Activated gamma-delta T cell (primary cell): ENCODE measurements at regions not wholly inside any gene's neighbourhood (a gene's known extent, or its start where the extent isn't known, plus 50 kb on each side); places are given as distances from the start of the nearest gene placed in this dataset.
"Not testable (repeated sequence)": the region's sequence is repeated elsewhere in the genome, so short reads cannot be mapped to it uniquely, and the experiment has no call there.

ENCODE experiments used
- DNase-seq: peaks from one replicate; lab custom pipeline; 2025; lab: John Stamatoyannopoulos, UW

DNA sequence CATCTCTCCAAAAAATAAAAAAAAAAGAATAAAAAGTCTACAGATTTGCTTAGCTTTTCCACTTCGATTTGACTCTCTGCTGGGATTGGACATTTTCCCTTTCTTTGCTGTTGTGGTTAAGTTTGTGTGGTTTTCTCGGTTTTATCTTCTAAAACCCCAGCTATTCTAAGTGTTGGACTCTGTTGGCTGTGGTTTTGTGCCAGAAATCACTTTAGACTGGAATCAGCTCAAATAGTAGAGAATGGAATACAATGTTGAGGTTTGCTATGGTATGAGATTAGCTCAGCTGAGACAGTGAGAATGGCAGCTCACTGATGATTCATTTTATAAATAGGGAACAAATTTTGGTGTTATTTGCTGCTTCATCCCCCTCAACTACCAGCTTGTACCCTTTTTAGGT lies 116.0 kb downstream of the BUB3 start:
- no peak for DNase-seq

DNA sequence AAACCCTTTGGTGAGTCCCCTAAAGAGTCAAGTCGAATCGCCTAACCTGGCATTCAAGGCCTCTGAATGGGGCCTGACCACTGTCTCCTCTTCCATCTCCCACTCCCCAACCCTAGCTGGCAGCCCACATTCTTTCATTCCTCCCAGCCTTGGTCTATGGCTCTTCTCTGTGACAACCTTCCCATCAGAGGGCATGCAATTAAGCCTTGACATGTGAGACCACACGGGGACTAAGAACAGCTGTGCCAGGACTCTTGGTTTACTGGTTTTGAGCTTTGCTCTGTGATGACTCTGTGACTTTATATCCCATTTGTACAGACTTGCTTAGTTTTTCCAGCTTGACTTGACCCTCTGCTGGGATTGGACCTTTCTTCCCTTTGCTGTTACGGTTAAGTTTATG lies 116.6 kb downstream of the BUB3 start:
- DNase-seq, result no peak

DNA sequence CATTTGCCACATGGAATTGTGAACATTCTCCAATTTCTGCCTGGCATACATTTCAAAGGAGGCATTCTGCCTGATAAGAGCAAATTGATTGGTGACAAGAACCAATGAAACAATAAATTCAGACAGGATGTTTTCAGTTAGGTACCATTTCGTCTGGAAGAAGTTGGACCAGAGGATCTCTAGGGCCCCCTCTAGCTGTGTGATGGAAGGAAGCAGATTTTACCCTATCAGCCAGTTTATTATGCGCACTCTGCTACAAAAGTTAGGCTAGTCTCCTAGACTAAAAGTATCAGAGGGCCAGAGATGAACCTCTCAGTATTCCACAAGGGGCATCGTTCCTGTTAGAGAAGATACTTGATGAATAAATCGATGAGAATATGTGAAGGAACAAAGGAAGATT lies 118.0 kb downstream of the BUB3 start:
- DNase-seq, result no peak

DNA sequence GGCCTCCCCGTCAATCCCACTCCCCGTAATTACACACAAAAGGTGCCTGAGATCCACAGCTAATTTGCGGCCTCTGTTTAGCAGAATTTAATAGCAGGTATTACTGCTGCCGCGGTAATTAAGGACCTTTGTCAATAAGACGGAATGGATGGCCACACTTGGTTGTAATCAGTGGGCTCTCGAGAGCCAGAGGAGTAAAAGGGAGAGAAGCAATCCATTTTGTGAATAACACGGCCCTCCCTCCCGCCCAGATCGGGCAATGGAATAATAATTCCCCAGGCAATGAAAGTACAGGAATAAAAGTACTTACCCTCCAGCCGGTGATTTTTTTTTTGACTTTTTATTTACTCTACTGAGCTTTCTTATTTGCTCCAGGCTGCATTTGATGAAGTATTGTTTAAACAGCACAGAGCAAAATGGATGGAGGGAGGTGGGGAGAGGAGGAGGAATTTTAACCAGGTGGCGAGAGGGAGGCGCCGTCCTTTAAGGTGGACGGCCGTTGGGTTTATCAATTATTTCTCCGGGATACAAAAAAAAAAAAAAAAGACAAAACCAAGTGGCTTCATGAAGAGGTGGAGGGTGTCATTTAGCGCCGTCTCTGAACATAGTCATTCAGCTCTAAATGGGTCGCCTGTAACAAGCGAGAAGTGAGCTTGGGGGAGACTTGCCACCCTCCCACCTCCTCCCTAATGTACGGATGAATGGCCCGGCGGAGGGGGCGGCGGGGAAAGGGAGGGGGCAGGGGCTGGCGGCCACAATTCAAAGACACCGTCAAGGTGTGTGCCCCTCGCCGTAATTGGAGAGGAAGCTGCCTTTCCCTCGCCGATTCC lies 120.3 kb downstream of the BUB3 start:
- no peak for DNase-seq

DNA sequence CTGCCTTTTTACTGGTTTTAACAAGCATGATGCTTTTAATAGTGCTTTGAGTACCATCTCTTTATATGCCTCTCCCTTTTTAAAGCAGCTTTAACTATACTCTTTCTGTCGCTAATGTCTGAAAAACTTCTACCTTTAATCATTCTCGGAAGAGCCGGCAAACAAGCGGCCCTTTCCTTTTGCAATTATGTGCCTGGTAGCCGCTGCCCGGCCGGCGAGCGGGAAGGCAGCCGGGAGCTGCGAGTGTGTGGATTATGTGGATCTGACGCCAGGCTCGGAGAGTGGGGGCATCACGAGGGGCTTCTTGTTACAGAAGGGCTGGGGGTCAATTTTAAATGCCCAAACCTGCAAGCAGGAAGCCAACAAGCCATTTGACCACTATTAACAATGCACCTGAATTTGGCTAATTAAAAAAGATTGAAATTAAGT lies 120.9 kb downstream of the BUB3 start:
- no peak for DNase-seq

DNA sequence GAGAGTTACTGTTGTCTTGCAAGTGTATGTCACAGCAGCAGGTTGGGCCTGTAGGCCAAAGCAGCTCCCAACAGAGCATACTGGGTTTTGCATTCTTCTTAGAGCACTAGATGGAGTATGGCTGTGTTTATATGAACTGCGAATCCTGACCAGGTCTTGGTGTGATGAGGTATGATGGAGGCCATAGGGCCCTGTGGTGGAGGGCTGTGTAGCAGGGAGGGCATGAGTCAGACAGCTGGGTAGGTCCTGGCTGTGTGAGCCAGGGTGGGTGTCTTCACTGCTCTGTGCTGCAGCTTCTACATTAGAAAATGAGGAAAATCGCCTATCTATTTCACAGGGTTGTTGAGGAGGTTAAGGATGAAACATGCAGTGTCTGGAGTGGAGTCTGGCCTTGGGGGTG lies 124.2 kb downstream of the BUB3 start:
- DNase-seq, result no peak

DNA sequence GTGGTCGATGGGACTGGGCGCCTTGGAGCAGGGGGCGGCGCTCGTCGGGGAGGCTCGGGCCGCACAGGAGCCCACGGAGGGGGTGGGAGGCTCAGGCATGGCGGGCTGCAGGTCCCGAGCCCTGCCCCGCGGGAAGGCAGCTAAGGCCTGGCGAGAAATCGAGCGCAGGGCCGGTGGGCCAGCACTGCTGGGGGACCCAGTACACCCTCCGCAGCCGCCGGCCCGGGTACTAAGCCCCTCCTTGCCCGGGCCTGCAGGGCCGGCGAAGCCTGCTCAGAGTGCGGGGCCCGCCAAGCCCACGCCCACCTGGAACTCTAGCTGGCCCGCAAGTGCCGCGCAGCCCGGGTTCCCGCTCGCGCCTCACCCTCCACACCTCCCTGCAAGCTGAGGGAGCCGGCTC lies 129.2 kb downstream of the BUB3 start:
- DNase-seq, result not testable (repeated sequence)

DNA sequence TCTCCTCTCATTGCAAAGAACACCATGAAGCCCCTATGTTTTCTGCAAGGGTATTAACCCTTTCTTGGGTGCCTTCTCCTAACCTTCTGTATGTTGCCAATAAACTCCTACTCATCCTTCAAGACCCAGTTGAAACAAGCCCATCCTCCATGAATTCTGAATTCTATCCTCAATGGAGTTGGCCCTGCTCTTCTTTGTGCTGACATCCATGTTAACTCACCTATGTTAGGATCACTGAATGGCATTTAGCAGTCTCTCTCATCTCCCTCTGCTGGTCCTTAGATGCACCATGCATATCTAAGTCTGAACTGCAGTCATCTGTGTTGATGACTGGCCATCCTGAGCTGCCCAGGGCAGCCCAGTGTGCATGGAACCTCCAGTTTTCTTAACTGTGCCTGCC lies 129.8 kb downstream of the BUB3 start:
- no peak for DNase-seq

DNA sequence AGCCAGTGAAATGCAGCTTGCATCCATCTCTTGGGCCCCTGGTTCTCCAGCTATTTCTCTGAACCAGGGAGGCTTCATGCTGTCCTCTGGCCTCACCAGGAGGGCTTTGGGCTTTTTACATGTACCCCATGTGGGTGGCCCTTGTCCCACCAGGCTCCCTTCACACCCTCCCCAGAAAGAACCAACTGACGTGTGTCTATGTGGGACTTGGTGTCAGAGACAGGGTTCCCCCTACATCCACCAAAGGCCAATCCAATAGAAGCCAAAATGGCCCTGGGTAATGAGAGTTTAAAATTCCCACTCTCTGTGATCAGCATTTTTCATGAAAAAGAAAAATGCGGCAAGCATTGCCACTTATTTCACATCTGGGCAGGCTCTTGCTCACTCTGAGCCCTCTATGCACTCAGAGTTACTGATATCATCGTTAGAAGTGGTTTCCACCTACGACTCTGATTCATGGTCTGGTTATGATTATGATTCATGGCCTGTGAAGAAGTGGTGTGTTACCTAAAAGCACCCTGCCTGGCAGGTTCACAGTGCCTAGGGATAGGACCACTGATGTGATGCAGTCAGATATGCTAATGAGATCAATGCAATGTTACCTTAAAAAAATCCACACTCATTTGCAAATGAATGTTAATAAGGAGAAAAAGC lies 133.5 kb downstream of the BUB3 start:
- DNase-seq, result no peak

DNA sequence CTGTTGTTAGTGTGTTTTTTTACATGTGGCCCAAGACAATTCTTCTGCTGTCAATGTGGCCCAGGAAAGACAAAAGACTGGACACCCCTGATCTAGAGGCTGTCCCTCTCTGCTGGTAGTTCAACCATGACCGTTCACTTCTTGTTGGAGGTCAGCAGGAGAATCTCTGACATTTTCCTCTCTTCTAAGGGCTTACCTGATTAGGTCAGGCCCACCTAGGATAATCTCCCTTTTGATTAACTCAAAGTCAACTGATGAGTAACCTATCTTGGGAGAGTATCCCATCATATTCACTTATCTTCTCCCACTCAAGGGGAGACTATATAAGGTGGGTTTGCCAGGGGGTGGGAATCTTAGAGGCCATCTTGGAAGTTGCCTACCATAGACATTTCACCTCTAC lies 135.2 kb downstream of the BUB3 start:
- no peak for DNase-seq

DNA sequence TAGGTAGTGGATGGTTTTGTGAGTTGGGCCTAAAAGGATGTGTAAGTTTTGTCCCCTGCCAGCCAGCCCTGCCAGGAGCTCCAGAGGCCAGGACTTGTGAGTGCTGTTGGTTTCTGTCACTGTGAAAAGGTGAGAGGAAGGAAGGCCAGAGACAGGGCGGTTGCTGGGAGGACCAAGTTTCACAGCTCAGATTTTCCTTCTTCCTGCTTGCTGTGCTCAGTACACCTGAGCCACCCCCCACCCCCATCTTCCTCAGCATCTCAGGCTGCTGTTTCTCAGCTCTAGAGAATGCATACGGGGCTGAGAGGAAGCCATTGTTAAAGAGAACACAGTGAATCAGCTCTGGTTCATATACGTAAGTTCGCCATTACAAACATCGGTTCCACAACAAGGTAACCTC lies 139.9 kb downstream of the BUB3 start:
- no peak for DNase-seq

DNA sequence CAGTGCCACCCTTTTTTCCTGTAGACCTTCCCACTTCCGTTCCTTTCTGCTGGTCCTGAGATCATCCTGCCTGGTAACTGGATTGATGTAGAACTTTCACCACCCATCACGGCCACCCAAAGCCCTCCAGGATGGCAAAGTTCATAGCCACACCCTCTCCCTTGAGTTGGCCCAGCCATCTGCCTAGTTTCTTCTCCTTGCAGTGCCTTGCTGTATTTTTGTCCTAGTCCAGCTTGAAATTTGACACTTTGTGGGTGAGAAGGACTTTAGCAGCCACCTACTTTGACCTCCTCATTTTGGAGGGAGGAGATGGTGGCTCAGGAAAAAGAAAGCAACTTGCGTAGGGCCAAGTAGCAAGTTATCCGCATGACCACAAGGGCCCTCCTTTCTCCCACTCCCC lies 140.7 kb downstream of the BUB3 start:
- DNase-seq, result no peak

DNA sequence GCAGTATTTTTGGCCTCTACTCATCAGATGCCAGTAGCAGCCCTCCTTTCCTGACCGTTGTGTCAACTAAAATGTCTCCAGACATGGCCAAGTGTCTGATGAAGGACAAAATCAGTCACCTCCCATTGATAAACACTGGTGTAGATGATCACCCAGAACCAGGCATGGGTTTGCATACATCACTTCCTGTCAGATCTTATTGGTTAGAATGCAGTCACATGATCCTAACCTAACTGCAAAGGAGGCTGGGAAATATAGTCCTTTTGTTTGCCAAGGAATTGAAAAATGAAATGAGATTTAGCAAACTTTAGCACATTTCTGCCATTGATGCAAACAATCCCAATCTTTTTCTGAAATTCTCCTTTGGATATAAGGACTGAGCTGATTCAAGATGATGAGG lies 141.4 kb downstream of the BUB3 start:
- no peak for DNase-seq

DNA sequence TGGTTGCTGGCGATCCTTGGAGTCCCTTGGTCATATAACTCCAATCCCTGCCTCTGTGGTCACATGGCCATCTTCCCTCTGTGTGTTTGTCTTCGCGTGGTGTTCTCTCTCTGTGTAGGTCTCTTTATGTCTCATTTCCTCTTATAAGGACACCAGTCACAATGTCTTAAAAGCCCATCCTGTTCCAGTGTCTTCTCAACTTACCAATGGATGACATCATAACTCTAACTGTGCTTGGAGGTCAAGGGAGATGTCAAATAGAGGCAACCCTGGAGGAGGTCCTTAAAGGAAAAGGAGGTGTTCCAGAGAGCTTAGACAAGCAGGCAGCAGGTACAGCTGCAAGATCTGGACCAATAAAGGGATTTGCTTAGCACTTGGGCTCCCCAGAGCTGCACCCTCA lies 143.0 kb downstream of the BUB3 start:
- DNase-seq, result no peak

DNA sequence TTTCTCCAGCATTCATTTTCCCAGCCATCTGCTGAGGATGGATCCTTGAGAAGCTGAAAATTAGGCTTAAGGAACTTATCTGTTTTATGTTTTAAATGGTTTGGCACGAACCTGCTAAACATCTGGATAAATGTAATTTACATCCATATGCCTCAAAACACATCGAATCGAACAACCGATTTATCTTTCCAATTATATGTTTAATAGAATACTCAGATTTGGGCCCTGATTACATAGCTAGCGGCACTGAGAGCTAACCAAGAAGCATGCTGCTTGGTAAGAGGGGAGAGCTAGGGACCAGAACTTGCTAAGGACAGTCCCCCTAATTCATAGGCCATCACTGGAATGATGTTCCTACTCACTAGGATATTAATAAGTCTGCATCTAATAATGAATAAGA lies 144.4 kb downstream of the BUB3 start:
- no peak for DNase-seq

DNA sequence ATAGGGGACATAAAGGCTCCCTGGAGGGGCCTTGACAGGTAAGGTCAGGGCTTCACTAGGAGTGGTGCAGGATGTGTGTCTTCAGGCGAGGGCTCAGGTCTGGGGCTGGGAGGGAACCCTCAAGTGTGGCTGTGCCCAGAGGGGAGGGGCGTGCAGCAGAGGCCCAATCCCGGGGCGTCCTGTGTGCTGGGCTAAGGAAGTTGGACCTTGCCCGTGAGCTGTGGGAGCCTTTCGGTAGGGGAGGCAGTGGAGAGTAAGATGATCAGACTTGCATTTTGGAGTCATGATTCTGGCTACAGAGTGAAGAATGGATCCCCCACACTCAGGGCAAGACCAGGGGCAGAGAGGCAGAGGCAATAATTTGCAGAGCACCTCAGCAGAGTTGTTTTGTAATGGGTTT lies 145.4 kb downstream of the BUB3 start:
- DNase-seq, result no peak

DNA sequence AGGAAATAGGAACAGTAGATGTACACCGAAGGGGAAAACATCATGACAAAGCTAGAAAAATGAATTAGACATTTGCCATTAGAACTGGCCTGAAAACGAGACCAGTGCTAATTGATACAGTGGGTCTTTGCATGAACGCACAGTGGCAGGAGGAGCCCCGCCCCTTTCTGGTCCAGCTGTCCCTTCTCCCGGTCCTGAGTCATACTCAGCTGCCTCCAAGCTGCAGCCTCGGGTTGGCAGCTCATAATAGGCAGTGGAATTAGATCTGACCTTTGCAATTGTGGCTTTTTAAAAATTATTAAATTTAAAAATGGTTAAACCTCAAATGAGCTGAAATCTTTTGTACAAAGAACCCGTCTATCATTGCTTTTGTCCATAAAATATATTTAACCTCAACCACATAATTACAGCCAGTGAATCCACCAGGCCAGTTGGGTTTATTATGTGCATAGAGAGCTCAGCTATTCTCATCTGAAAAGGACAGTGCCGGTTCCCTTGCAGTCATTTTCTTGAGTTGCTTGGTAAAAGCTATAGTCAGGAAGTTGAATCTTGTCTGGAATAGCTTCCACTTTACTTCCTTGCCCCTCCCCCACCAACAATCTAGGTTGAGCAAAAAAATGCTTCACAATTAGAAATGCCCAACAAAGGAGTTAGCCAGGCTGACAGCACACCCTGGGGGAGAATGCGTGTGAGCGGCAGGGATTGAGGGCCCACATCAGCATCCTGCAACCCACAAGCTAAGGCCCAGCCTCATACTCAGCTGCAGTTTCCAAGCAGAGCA lies 147.1 kb downstream of the BUB3 start:
- no peak for DNase-seq

DNA sequence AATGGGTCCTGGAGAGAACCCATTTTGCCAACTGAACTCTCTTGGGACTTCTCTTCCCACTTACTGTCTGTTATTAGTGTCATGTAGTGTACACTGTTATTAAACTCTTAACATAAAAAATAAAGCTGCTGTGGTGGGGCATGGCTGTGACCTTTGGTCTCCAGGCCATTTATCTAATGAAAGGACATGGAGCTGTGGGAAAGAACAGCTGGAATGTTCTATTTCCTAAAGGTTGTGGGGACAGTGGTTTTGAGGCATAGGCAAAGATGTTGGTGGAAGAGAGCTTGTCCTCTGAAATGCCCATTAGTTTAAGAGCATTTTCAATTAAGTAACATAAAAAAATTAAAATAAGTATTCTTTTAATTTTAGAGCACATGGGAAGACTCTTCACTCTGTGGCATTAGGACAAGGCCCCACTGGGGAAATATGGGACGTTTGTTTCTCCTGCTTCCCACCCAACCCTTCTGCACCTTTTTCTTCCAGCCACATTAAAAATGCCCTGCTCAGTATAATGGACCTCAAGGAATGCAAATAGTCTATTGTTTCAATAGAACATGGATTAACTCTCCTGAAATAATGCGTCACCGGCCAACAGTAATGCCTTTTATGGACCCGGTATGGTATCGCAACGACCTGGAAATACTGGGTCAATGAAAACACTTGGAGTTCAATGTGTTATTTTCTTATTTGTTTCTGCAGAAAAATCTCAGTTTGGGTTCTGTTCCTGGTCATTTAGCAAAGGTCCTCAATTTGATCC lies 149.6 kb downstream of the BUB3 start:
- no peak for DNase-seq

DNA sequence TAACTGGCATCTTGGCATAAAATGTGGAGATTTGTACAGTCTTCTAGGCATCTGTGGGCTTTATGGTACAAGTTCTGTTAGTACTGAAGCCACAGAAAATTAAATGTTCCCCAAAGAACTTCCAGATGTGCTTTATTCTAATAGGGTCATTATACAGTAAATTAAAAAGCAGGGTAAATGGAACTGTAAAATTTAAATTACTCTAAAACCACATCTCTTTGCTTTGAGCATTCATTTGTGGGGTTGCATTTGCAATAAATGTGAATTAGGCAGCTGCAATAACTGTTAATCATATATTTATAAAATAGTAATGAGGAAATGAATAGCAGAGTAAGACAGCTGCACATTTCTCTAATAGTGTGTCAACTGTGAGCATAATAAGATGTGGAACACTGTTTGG lies 151.5 kb downstream of the BUB3 start:
- DNase-seq, result no peak

DNA sequence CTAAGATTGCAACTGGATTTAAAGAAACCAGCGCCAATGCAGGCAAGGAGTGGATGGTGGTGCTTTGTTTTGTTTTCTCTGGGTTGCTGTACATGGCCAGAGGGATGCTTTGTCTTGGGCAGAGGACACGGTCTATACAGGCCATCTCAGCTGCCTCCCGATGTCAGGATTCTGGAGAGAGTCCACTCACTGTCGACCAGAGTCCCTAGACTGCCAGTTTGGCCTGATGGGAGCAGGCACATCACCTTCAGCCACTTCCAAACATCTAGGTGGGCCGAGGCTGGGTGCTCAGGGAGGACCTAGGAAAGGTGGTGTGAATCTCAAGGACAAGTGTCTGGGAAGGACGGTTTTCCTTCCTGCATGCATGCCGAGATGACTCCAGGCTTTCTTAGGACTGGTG lies 152.1 kb downstream of the BUB3 start:
- no peak for DNase-seq

DNA sequence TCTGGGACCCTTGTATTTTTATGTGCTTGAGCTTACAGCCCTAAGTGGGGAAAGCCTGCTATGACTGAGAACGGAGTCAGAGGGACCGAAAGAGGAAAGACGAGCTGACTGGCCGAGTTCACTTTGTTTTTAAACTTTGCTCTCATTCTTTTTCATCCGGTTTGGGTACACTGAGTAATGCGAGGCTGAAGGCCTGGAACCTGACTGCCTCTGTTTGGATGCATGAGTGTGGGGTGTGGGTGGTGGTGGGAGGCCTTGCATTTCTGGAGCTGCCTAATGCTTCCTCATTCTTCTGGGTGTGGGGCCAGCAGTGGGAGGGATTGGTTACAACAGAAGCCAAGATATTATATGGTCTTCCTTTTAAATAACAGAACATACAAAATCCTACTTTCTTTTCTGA lies 155.5 kb downstream of the BUB3 start:
- DNase-seq, result no peak

DNA sequence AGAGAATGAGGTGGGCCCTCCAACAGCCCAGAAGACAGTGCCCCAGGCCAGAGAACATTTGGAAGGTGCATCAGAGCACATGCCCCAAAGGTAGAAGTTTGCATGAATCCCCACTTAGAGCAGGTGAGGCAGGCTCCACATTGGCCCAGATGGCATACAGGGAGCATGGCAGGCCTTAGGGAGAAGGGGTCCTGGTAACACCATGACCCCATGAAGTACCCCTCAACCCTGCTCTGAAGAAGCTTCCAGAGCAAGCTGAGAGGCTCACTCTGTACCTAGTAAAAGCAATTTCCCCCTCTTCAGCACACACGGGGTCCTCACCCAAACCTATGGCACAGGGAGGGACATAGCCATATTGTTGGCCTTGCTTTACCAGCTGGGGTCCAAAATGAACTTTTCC lies 162.6 kb downstream of the BUB3 start:
- no peak for DNase-seq
